GM12873 (cell line): ENCODE measurements at regions not wholly inside any gene's neighbourhood (a gene's known extent, or its start where the extent isn't known, plus 50 kb on each side); places are given as distances from the start of the nearest gene placed in this dataset.

Source experiments
- CTCF ChIP-seq: IDR thresholded peaks from 2 replicates; pipeline ENCODE4 v1.5.1; 2012; ENCODE audit warnings: low read depth, mild to moderate bottlenecking, moderate library complexity, low read length, control low read depth; ENCODE audit not compliant: insufficient read depth; ENCODE audit errors: missing control alignments

GRCh38 chr13:106090001-106090400 lies 445.5 kb downstream of the EFNB2 start:
- TF ChIP-seq CTCF, result no peak

GRCh38 chr13:106089261-106089980 lies 446.0 kb downstream of the EFNB2 start:
- TF ChIP-seq CTCF, result no peak

GRCh38 chr13:106088085-106088484 lies 447.4 kb downstream of the EFNB2 start:
- TF ChIP-seq CTCF, result no peak

GRCh38 chr13:106087201-106087600 lies 448.3 kb downstream of the EFNB2 start:
- no peak for TF ChIP-seq CTCF

- TF ChIP-seq CTCF, result peak; percentile 57
These were observed 451.7 kb downstream of the EFNB2 start for GRCh38 chr13:106083620-106084350.

GRCh38 chr13:106078191-106078590 lies 457.3 kb downstream of the EFNB2 start:
- TF ChIP-seq CTCF, result no peak

GRCh38 chr13:106077017-106077416 lies 458.4 kb downstream of the EFNB2 start:
- no peak for TF ChIP-seq CTCF
